ENCODE measurements at regions not wholly inside any gene's neighbourhood (a gene's known extent, or its start where the extent isn't known, plus 50 kb on each side); places are given as distances from the start of the nearest gene placed in this dataset.

GRCh38 chr2:111666160-111666559 lies 217.8 kb downstream of the ANAPC1 start:
- CTCF ChIA-PET = no interaction called here
- Mint-ChIP-seq H3K4me1 (peaks cover 0 to 28% (median 0%) of the 10 kb centered on the region in 7 donors), H3K4me3 (no peak overlapping the region), H3K36me3 (peaks cover 0 to 1% (median 0%) of the 10 kb centered on the region in 5 donors), H3K27me3 (peaks cover 0 to 18% (median under 1%) of the 10 kb centered on the region in 5 donors), H3K9me3 (peaks cover 0 to under 1% (median 0%) of the 10 kb centered on the region in 11 donors), H3K27ac (no peak overlapping the region)
- ATAC-seq (no peak), DNase-seq (no peak)
- Histone ChIP-seq H3K27me3 (ENCODE audit: control insufficient read depth in 2 of 2, insufficient read depth in 2 of 2, low read length in 2 of 2) (no peaks in the 10 kb centered on the region), H3K4me1 (ENCODE audit: control insufficient read depth in 2 of 2, insufficient read depth in 2 of 2, low read length in 2 of 2) (no peaks in the 10 kb centered on the region), H3K4me3 (ENCODE audit: low read length) (no peak overlapping the region), H3K27ac (ENCODE audit: low read depth, low read length) (no peak overlapping the region), H3K9me3 (ENCODE audit: control insufficient read depth in 2 of 3, low read length in 3 of 3) (no peaks in the 10 kb centered on the region), H3K36me3 (ENCODE audit: control insufficient read depth in 2 of 3, insufficient read depth in 3 of 3, low read length in 3 of 3) (no peaks in the 10 kb centered on the region)
- intact Hi-C loops (cut with micrococcal nuclease) = no loop called here
- POLR2A ChIA-PET = no interaction called here

- no peaks in the 10 kb centered on the region for H3K27me3 ChIP-seq (ENCODE audit: control insufficient read depth in 2 of 2, insufficient read depth in 2 of 2, low read length in 2 of 2)
- ATAC-seq (no peak), DNase-seq (peak in 1 of 9 donors; percentile 9)
- H3K4me1 ChIP-seq (ENCODE audit: control insufficient read depth in 2 of 2, insufficient read depth in 2 of 2, low read length in 2 of 2) = no peaks in the 10 kb centered on the region
- Mint-ChIP-seq H3K36me3 (peaks cover 0 to 4% (median 0%) of the 10 kb centered on the region in 5 donors), H3K27me3 (peaks cover 0 to 18% (median 3%) of the 10 kb centered on the region in 5 donors), H3K27ac (no peak overlapping the region), H3K4me1 (peaks cover 0 to 22% (median 0%) of the 10 kb centered on the region in 7 donors), H3K9me3 (peaks cover 0 to 2% (median 0%) of the 10 kb centered on the region in 11 donors), H3K4me3 (no peak overlapping the region)
- no peaks in the 10 kb centered on the region for H3K9me3 ChIP-seq (ENCODE audit: control insufficient read depth in 2 of 3, low read length in 3 of 3)
- POLR2A ChIA-PET = no interaction called here
- H3K36me3 ChIP-seq (ENCODE audit: control insufficient read depth in 2 of 3, insufficient read depth in 3 of 3, low read length in 3 of 3) = no peaks in the 10 kb centered on the region
- H3K27ac ChIP-seq (ENCODE audit: low read depth, low read length) = no peak overlapping the region
- no peak overlapping the region for H3K4me3 ChIP-seq (ENCODE audit: low read length)
- CTCF ChIA-PET = no interaction called here
- intact Hi-C loops (cut with micrococcal nuclease) = loop anchor here in 1 of 2 donors (1.0 kb wide), 1 partner anchor 550 kb away; no protein-coding TSS in a partner anchor
Observed at GRCh38 chr2:111667001-111667400, 217.0 kb downstream of the ANAPC1 start.

GRCh38 chr2:111667542-111668273 lies 216.3 kb downstream of the ANAPC1 start:
- H3K4me1 Mint-ChIP-seq = peaks cover 0 to 15% (median 0%) of the 10 kb centered on the region in 7 donors
- no peak overlapping the region for H3K4me3 Mint-ChIP-seq
- peaks cover 0 to 4% (median 0%) of the 10 kb centered on the region in 5 donors for H3K36me3 Mint-ChIP-seq
- ChIA-PET CTCF (no interaction called here), POLR2A (no interaction called here)
- Histone ChIP-seq H3K9me3 (ENCODE audit: control insufficient read depth in 2 of 3, low read length in 3 of 3) (no peaks in the 10 kb centered on the region), H3K27me3 (ENCODE audit: control insufficient read depth in 2 of 2, insufficient read depth in 2 of 2, low read length in 2 of 2) (no peaks in the 10 kb centered on the region), H3K4me1 (ENCODE audit: control insufficient read depth in 2 of 2, insufficient read depth in 2 of 2, low read length in 2 of 2) (no peaks in the 10 kb centered on the region), H3K36me3 (ENCODE audit: control insufficient read depth in 2 of 3, insufficient read depth in 3 of 3, low read length in 3 of 3) (no peaks in the 10 kb centered on the region), H3K4me3 (ENCODE audit: low read length) (no peak overlapping the region), H3K27ac (ENCODE audit: low read depth, low read length) (no peak overlapping the region)
- intact Hi-C loops (cut with micrococcal nuclease) = loop anchor here in 1 of 2 donors (1.0 kb wide), 1 partner anchor 550 kb away; no protein-coding TSS in a partner anchor
- DNase-seq (peak in 1 of 9 donors; percentile 18), ATAC-seq (peak; percentile 45)
- H3K27me3 Mint-ChIP-seq = peaks cover 0 to 18% (median 3%) of the 10 kb centered on the region in 5 donors
- peaks cover 0 to 2% (median 0%) of the 10 kb centered on the region in 11 donors for H3K9me3 Mint-ChIP-seq
- no peak overlapping the region for H3K27ac Mint-ChIP-seq

- no peaks in the 10 kb centered on the region for H3K36me3 ChIP-seq (ENCODE audit: control insufficient read depth in 2 of 3, insufficient read depth in 3 of 3, low read length in 3 of 3)
- ChIA-PET CTCF (no interaction called here), POLR2A (no interaction called here)
- no peaks in the 10 kb centered on the region for H3K9me3 ChIP-seq (ENCODE audit: control insufficient read depth in 2 of 3, low read length in 3 of 3)
- Mint-ChIP-seq H3K27me3 (peaks cover 0 to 13% (median 3%) of the 10 kb centered on the region in 5 donors), H3K36me3 (peaks cover 0 to 4% (median 0%) of the 10 kb centered on the region in 5 donors), H3K4me1 (peaks cover 0 to 10% (median 0%) of the 10 kb centered on the region in 7 donors), H3K9me3 (peaks cover 0 to 2% (median 0%) of the 10 kb centered on the region in 11 donors), H3K4me3 (no peak overlapping the region), H3K27ac (no peak overlapping the region)
- no peak overlapping the region for H3K4me3 ChIP-seq (ENCODE audit: low read length)
- no peak overlapping the region for H3K27ac ChIP-seq (ENCODE audit: low read depth, low read length)
- H3K27me3 ChIP-seq (ENCODE audit: control insufficient read depth in 2 of 2, insufficient read depth in 2 of 2, low read length in 2 of 2) = no peaks in the 10 kb centered on the region
- ATAC-seq (no peak), DNase-seq (no peak)
- intact Hi-C loops (cut with micrococcal nuclease) = no loop called here
- H3K4me1 ChIP-seq (ENCODE audit: control insufficient read depth in 2 of 2, insufficient read depth in 2 of 2, low read length in 2 of 2) = no peaks in the 10 kb centered on the region
Observed at GRCh38 chr2:111668274-111668616, 215.7 kb downstream of the ANAPC1 start.

- ChIA-PET CTCF (interaction anchor here (0.6 kb wide), 1 partner anchor 551 kb away, joined by 4 read pairs; no protein-coding TSS in a partner anchor), POLR2A (no interaction called here)
- H3K4me1 ChIP-seq (ENCODE audit: control insufficient read depth in 2 of 2, insufficient read depth in 2 of 2, low read length in 2 of 2) = no peaks in the 10 kb centered on the region
- ATAC-seq = no peak
- Mint-ChIP-seq H3K4me1 (peaks cover 0 to 5% (median 0%) of the 10 kb centered on the region in 7 donors), H3K9me3 (peaks cover 0 to 2% (median 0%) of the 10 kb centered on the region in 11 donors), H3K27ac (no peak overlapping the region), H3K36me3 (peaks cover 0 to 4% (median 0%) of the 10 kb centered on the region in 5 donors), H3K27me3 (peaks cover 0 to 13% (median 3%) of the 10 kb centered on the region in 5 donors), H3K4me3 (no peak overlapping the region)
- peak in 1 of 9 donors; percentile 18 for DNase-seq
- H3K4me3 ChIP-seq (ENCODE audit: low read length) = no peak overlapping the region
- H3K36me3 ChIP-seq (ENCODE audit: control insufficient read depth in 2 of 3, insufficient read depth in 3 of 3, low read length in 3 of 3) = no peaks in the 10 kb centered on the region
- no peak overlapping the region for H3K27ac ChIP-seq (ENCODE audit: low read depth, low read length)
- H3K27me3 ChIP-seq (ENCODE audit: control insufficient read depth in 2 of 2, insufficient read depth in 2 of 2, low read length in 2 of 2) = no peaks in the 10 kb centered on the region
- no peaks in the 10 kb centered on the region for H3K9me3 ChIP-seq (ENCODE audit: control insufficient read depth in 2 of 3, low read length in 3 of 3)
- intact Hi-C loops (cut with micrococcal nuclease) = no loop called here
Observed at GRCh38 chr2:111668741-111669140, 215.3 kb downstream of the ANAPC1 start.

- H3K4me1 ChIP-seq (ENCODE audit: control insufficient read depth in 2 of 2, insufficient read depth in 2 of 2, low read length in 2 of 2) = no peaks in the 10 kb centered on the region
- H3K27me3 ChIP-seq (ENCODE audit: control insufficient read depth in 2 of 2, insufficient read depth in 2 of 2, low read length in 2 of 2) = no peaks in the 10 kb centered on the region
- no peaks in the 10 kb centered on the region for H3K36me3 ChIP-seq (ENCODE audit: control insufficient read depth in 2 of 3, insufficient read depth in 3 of 3, low read length in 3 of 3)
- no peaks in the 10 kb centered on the region for H3K9me3 ChIP-seq (ENCODE audit: control insufficient read depth in 2 of 3, low read length in 3 of 3)
- H3K9me3 Mint-ChIP-seq = peaks cover 0 to 2% (median 0%) of the 10 kb centered on the region in 11 donors
- peaks cover 0 to 4% (median 0%) of the 10 kb centered on the region in 5 donors for H3K36me3 Mint-ChIP-seq
- no peak overlapping the region for H3K27ac ChIP-seq (ENCODE audit: low read depth, low read length)
- no peak overlapping the region for H3K4me3 Mint-ChIP-seq
- no peak overlapping the region for H3K27ac Mint-ChIP-seq
- peaks cover 0 to 5% (median 0%) of the 10 kb centered on the region in 7 donors for H3K4me1 Mint-ChIP-seq
- H3K4me3 ChIP-seq (ENCODE audit: low read length) = no peak overlapping the region
- intact Hi-C loops (cut with micrococcal nuclease) = no loop called here
- H3K27me3 Mint-ChIP-seq = peaks cover 0 to 13% (median 3%) of the 10 kb centered on the region in 5 donors
- ATAC-seq (no peak), DNase-seq (no peak)
- CTCF ChIA-PET = no interaction called here
- POLR2A ChIA-PET = no interaction called here
Observed at GRCh38 chr2:111669928-111670695, 213.9 kb downstream of the ANAPC1 start.
